CD14-positive monocyte (primary cell): ENCODE measurements at regions not wholly inside any gene's neighbourhood (a gene's known extent, or its start where the extent isn't known, plus 50 kb on each side); places are given as distances from the start of the nearest gene placed in this dataset.

Experiments
- DNase-seq, 3 donors: peaks; one replicate each; pipeline ENCODE4 v3.0.0-alpha.2; 2011 to 2022
- H2AFZ ChIP-seq: 2 replicates; pipeline ENCODE4 v1.6.0; 2012; ENCODE audit warnings: mild to moderate bottlenecking, low read depth, low read length, inconsistent platforms; ENCODE audit not compliant: insufficient read depth, poor library complexity, severe bottlenecking
- H3K27ac ChIP-seq, 2 donors: 1 replicate in 1 of 2; 2 replicates in 1 of 2; pipeline ENCODE4 v1.5.1; 2012 to 2013; ENCODE audit warnings: low read length in 2 of 2, control low read depth in 1 of 2, inconsistent platforms in 1 of 2, low read depth in 1 of 2, mild to moderate bottlenecking in 1 of 2
- H3K27me3 ChIP-seq, 2 donors: one replicate each; pipeline versions ENCODE4 v1.6.0 to v1.6.1; 2011 to 2013; ENCODE audit warnings: low read length in 2 of 2; ENCODE audit not compliant: control insufficient read depth in 2 of 2, insufficient read depth in 2 of 2
- H3K36me3 ChIP-seq, 2 donors: replicated peaks in 1 of 2; 1 replicate in 1 of 2; 2 replicates in 1 of 2; pipeline versions ENCODE4 v1.5.1 to v1.6.1; 2012 to 2013; ENCODE audit warnings: low read length in 2 of 2, control low read depth in 1 of 2, inconsistent platforms in 1 of 2, mild to moderate bottlenecking in 1 of 2; ENCODE audit not compliant: insufficient read depth in 2 of 2, control insufficient read depth in 1 of 2
- H3K4me1 ChIP-seq, 2 donors: 1 replicate in 1 of 2; 2 replicates in 1 of 2; pipeline versions ENCODE4 v1.5.1 to v1.6.1; 2012 to 2013; ENCODE audit warnings: low read length in 2 of 2, control low read depth in 1 of 2, inconsistent platforms in 1 of 2, mild to moderate bottlenecking in 1 of 2, moderate library complexity in 1 of 2; ENCODE audit not compliant: insufficient read depth in 2 of 2, control insufficient read depth in 1 of 2
- H3K4me2 ChIP-seq: replicated peaks from 2 replicates; pipeline ENCODE3; 2012; ENCODE audit warnings: low read length, moderate library complexity, mild to moderate bottlenecking; ENCODE audit not compliant: poor library complexity, severe bottlenecking; ENCODE audit errors: extremely low read depth
- H3K4me3 ChIP-seq, 3 experiments: fragments of 200-600 bp in 1 of 3; sonication (generic) in 1 of 3; replicated peaks in 1 of 3; 1 replicate in 2 of 3; 2 replicates in 1 of 3; pipeline ENCODE4 v1.5.1; 2011 to 2013; ENCODE audit warnings: low read length in 3 of 3, mild to moderate bottlenecking in 3 of 3, control low read depth in 2 of 3, low read depth in 2 of 3, inconsistent platforms in 1 of 3, moderate library complexity in 1 of 3
- H3K79me2 ChIP-seq: 2 replicates; pipeline ENCODE4 v1.6.0; 2012; ENCODE audit warnings: mild to moderate bottlenecking, control low read depth, inconsistent platforms, low read length, moderate library complexity; ENCODE audit not compliant: insufficient read depth
- H3K9ac ChIP-seq: 2 replicates; pipeline ENCODE4 v1.6.0; 2017; ENCODE audit warnings: low read length, mild to moderate bottlenecking; ENCODE audit not compliant: insufficient read depth, poor library complexity, severe bottlenecking
- H3K9me3 ChIP-seq, 2 donors: replicated peaks in 1 of 2; 1 replicate in 1 of 2; 2 replicates in 1 of 2; pipeline versions ENCODE4 v1.5.1 to v1.6.1; 2012 to 2013; ENCODE audit warnings: low read length in 2 of 2, control low read depth in 1 of 2; ENCODE audit not compliant: control insufficient read depth in 1 of 2, insufficient read depth in 1 of 2
- H4K20me1 ChIP-seq: 2 replicates; pipeline ENCODE4 v1.6.0; 2012; ENCODE audit warnings: mild to moderate bottlenecking, low read length, control low read depth, moderate library complexity; ENCODE audit not compliant: insufficient read depth
- H3K27ac Mint-ChIP-seq, 7 donors: one replicate each; pipeline ENCODE4 v1.8.0; 2020; ENCODE audit warnings: mild to moderate bottlenecking in 7 of 7, mixed read lengths in 7 of 7, moderate library complexity in 6 of 7, inconsistent platforms in 2 of 7
- H3K27me3 Mint-ChIP-seq, 3 donors: one replicate each; pipeline ENCODE4 v1.8.0; 2021 to 2022; ENCODE audit warnings: low read depth in 3 of 3, mild to moderate bottlenecking in 3 of 3, mixed read lengths in 3 of 3, moderate library complexity in 3 of 3, inconsistent platforms in 1 of 3
- H3K36me3 Mint-ChIP-seq, 2 donors: one replicate each; pipeline ENCODE4 v1.8.0; 2020; ENCODE audit warnings: mixed read lengths in 2 of 2, inconsistent platforms in 1 of 2, mild to moderate bottlenecking in 1 of 2
- H3K4me1 Mint-ChIP-seq: one replicate; pipeline ENCODE4 v1.8.0; 2020; ENCODE audit warnings: mild to moderate bottlenecking, mixed read lengths
- H3K4me3 Mint-ChIP-seq, 2 donors: one replicate each; pipeline ENCODE4 v1.8.0; 2020; ENCODE audit warnings: mild to moderate bottlenecking in 2 of 2, mixed read lengths in 2 of 2, moderate library complexity in 1 of 2
- H3K9me3 Mint-ChIP-seq, 7 donors: one replicate each; pipeline ENCODE4 v1.8.0; 2020 to 2022; ENCODE audit warnings: mixed read lengths in 7 of 7, mild to moderate bottlenecking in 6 of 7, moderate library complexity in 6 of 7, inconsistent platforms in 2 of 7
- CTCF ChIP-seq: fragments of 200-600 bp; IDR thresholded peaks from one replicate; pipeline ENCODE4 v1.8.0; 2022; ENCODE audit warnings: antibody characterized with exemption, mild to moderate bottlenecking
- WGBS: methylation state at CpG from one replicate; pipeline ENCODE4 v1.1.5; 2013; ENCODE audit warnings: missing lambda C conversion rate; ENCODE audit not compliant: insufficient coverage; 5-methylcytosine and 5-hydroxymethylcytosine counted together
- intact Hi-C, 2 donors: fragments of 100-400 bp; cut with micrococcal nuclease; formaldehyde crosslinking; loops; one replicate each; pipeline versions ENCODE4 v1.15.0 to v1.15.1; 2023

- Mint-ChIP-seq H3K27me3 (peaks cover 0 to 1% (median 0%) of the 10 kb centered on the region in 3 donors), H3K4me1 (no peaks in the 10 kb centered on the region), H3K9me3 (no peaks in the 10 kb centered on the region), H3K27ac (no peak overlapping the region), H3K4me3 (no peak overlapping the region), H3K36me3 (no peaks in the 10 kb centered on the region)
- no peak overlapping the region for H3K27ac ChIP-seq
- no peak for TF ChIP-seq CTCF
- H3K9me3 ChIP-seq: no peaks in the 10 kb centered on the region
- no peak overlapping the region for H3K4me2 ChIP-seq
- no peak overlapping the region for H3K4me3 ChIP-seq
- DNase-seq: no peak
- H4K20me1 ChIP-seq: no peaks in the 10 kb centered on the region
- H3K4me1 ChIP-seq: no peaks in the 10 kb centered on the region
- intact Hi-C loops: no loop called here
- H3K9ac ChIP-seq: no peak overlapping the region
- H2AFZ ChIP-seq: no peak overlapping the region
- no peaks in the 10 kb centered on the region for H3K27me3 ChIP-seq
- no peaks in the 10 kb centered on the region for H3K36me3 ChIP-seq
- H3K79me2 ChIP-seq: no peaks in the 10 kb centered on the region
- no CpG with 5 or more reads among the region's 3 CpGs for WGBS
These were observed 94.2 kb upstream of the CBLN2 start for GRCh38 chr18:72638376-72638775.

DNA sequence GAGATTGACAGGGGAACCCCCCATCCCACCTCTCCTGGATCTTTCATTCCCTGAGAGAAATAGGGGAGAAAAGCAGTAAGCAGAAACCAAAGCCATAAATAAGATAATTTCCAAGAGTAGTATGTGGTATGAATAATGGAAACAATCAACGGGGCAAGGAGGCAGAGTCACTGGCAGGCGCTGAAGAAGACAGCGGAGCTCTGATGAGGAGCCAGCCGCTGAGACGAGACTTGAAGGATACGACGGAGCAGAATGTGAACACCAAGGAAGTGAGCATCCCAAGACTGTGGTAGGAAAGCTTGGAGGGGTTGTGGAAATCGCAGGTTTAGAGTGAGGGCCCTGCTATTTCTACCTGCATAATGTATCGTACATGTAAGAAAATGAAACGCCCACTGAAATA is 93.6 kb upstream of the CBLN2 start:
- Mint-ChIP-seq H3K27me3 (peaks cover 0 to 1% (median 0%) of the 10 kb centered on the region in 3 donors), H3K4me3 (no peak overlapping the region), H3K27ac (no peak overlapping the region), H3K4me1 (no peaks in the 10 kb centered on the region), H3K9me3 (no peaks in the 10 kb centered on the region), H3K36me3 (no peaks in the 10 kb centered on the region)
- H3K9me3 ChIP-seq: no peaks in the 10 kb centered on the region
- no peaks in the 10 kb centered on the region for H3K4me1 ChIP-seq
- H3K36me3 ChIP-seq: no peaks in the 10 kb centered on the region
- WGBS: 80% methylated on average over 8 of the region's 10 CpGs
- H3K9ac ChIP-seq: no peak overlapping the region
- H4K20me1 ChIP-seq: no peaks in the 10 kb centered on the region
- no peak for TF ChIP-seq CTCF
- no peaks in the 10 kb centered on the region for H3K79me2 ChIP-seq
- H3K4me2 ChIP-seq: no peak overlapping the region
- H2AFZ ChIP-seq: no peak overlapping the region
- intact Hi-C loops: no loop called here
- DNase-seq: no peak
- H3K4me3 ChIP-seq: no peak overlapping the region
- H3K27ac ChIP-seq: no peak overlapping the region
- H3K27me3 ChIP-seq: no peaks in the 10 kb centered on the region
